ENCODE measurements at regions not wholly inside any gene's neighbourhood (a gene's known extent, or its start where the extent isn't known, plus 50 kb on each side); places are given as distances from the start of the nearest gene placed in this dataset.

DNA sequence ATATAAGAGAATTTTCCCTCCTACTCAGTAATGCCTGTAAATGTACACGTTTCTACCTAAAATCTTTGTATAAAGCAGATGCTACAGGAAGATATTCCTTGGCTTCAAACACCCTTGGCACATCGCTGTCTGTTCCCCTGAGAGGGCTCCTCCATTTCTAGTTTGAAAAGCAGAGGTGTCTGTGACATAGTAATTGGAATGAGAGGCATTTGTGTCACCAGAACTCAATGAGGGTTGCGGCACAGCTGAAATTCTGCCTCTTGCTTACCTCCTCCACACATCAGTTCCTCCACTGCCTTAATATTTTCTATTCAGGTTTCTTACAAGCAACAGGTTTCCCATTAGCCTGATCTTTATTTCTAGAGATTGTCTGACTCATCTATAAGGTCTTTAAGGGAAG lies 359.9 kb upstream of the DCC start:
- no peak overlapping the region for H3K4me3 ChIP-seq (ENCODE audit: low read depth in 1 of 2, low read length in 2 of 2)
- H3K36me3 ChIP-seq (ENCODE audit: insufficient read depth, low read length), result no peaks in the 10 kb centered on the region
- H3K27me3 ChIP-seq (ENCODE audit: insufficient read depth, low read length, poor library complexity), result no peaks in the 10 kb centered on the region
- H3K9me3 ChIP-seq (ENCODE audit: insufficient read depth, low read length, severe bottlenecking), result no peaks in the 10 kb centered on the region
- H3K27ac ChIP-seq (ENCODE audit: low read length), result no peak overlapping the region
- H2AFZ ChIP-seq (ENCODE audit: low read depth, low read length), result no peak overlapping the region
- H3K4me1 ChIP-seq (ENCODE audit: insufficient read depth, low read length), result no peaks in the 10 kb centered on the region
- H3K4me2 ChIP-seq (ENCODE audit: insufficient read depth, low read length), result no peak overlapping the region
- ATAC-seq (ENCODE audit: insufficient read depth, low read depth), result no peak
- no peak overlapping the region for H3K9ac ChIP-seq (ENCODE audit: low read depth, low read length)
- H4K20me1 ChIP-seq (ENCODE audit: insufficient read depth, low read length), result no peaks in the 10 kb centered on the region
- no peak for DNase-seq
- no peak for TF ChIP-seq EZH2 (IDR thresholded peaks at IDR 0.05; ENCODE audit: borderline replicate concordance, low read depth, low read length, severe bottlenecking)
- TF ChIP-seq, protein P1, sequence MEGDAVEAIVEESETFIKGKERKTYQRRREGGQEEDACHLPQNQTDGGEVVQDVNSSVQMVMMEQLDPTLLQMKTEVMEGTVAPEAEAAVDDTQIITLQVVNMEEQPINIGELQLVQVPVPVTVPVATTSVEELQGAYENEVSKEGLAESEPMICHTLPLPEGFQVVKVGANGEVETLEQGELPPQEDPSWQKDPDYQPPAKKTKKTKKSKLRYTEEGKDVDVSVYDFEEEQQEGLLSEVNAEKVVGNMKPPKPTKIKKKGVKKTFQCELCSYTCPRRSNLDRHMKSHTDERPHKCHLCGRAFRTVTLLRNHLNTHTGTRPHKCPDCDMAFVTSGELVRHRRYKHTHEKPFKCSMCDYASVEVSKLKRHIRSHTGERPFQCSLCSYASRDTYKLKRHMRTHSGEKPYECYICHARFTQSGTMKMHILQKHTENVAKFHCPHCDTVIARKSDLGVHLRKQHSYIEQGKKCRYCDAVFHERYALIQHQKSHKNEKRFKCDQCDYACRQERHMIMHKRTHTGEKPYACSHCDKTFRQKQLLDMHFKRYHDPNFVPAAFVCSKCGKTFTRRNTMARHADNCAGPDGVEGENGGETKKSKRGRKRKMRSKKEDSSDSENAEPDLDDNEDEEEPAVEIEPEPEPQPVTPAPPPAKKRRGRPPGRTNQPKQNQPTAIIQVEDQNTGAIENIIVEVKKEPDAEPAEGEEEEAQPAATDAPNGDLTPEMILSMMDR (IDR thresholded peaks at IDR 0.05; ENCODE audit: borderline replicate concordance, extremely low read depth, low read length, poor library complexity, severe bottlenecking), result no peak
- H3K79me2 ChIP-seq (ENCODE audit: insufficient read depth, low read length), result no peaks in the 10 kb centered on the region

DNA sequence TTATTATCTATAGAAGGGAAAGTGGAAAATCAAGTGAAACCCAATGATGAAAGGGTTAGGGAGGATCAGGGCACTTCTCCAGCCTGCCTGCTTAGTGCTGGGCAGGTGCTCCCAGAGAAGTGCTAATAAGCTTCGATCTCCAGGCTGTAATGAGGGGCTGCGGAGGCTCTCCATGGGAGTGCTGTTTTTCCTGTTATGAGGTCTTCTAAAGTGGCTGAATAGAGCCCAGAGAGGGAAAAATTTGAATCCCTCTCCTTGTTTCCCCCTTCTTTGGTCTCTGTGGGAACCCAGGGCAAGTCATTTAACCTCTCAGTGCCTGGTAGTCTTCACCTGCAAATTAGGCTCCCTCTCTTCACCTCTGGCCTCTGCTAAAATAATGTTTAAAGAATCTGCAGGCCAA lies 351.7 kb upstream of the DCC start:
- no peaks in the 10 kb centered on the region for H3K79me2 ChIP-seq (ENCODE audit: insufficient read depth, low read length)
- no peaks in the 10 kb centered on the region for H3K9me3 ChIP-seq (ENCODE audit: insufficient read depth, low read length, severe bottlenecking)
- H3K4me3 ChIP-seq (ENCODE audit: low read depth in 1 of 2, low read length in 2 of 2), result no peak overlapping the region
- no peak for ATAC-seq (ENCODE audit: insufficient read depth, low read depth)
- no peak overlapping the region for H3K4me2 ChIP-seq (ENCODE audit: insufficient read depth, low read length)
- no peak for TF ChIP-seq EZH2 (IDR thresholded peaks at IDR 0.05; ENCODE audit: borderline replicate concordance, low read depth, low read length, severe bottlenecking)
- TF ChIP-seq, protein P1 (IDR thresholded peaks at IDR 0.05; ENCODE audit: borderline replicate concordance, extremely low read depth, low read length, poor library complexity, severe bottlenecking), result no peak
- no peaks in the 10 kb centered on the region for H3K27me3 ChIP-seq (ENCODE audit: insufficient read depth, low read length, poor library complexity)
- H3K9ac ChIP-seq (ENCODE audit: low read depth, low read length), result no peak overlapping the region
- H3K4me1 ChIP-seq (ENCODE audit: insufficient read depth, low read length), result no peaks in the 10 kb centered on the region
- no peak overlapping the region for H2AFZ ChIP-seq (ENCODE audit: low read depth, low read length)
- DNase-seq, result no peak
- H3K27ac ChIP-seq (ENCODE audit: low read length), result no peak overlapping the region
- no peaks in the 10 kb centered on the region for H4K20me1 ChIP-seq (ENCODE audit: insufficient read depth, low read length)
- no peaks in the 10 kb centered on the region for H3K36me3 ChIP-seq (ENCODE audit: insufficient read depth, low read length)

DNA sequence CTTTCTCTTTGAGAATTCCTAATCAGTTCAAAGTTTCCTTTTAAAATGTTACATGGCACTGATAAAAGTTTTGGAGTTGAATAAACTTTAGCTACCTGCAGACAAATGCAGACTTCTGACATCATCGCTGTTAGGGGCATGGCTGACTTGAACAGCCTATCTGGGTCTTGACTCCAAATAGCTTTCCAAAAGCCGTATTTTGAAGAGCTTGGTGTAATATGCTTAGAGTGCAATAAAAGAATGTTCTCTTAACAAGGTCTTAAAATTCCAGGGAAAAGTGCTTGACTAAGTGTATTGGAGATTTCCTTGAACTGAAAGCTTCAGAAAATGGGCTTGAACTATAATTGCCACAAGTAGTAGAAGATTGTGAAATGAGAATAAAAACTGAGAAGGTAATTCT lies 342.9 kb upstream of the DCC start:
- Histone ChIP-seq H3K4me3 (ENCODE audit: low read depth in 1 of 2, low read length in 2 of 2) (no peak overlapping the region), H3K27me3 (ENCODE audit: insufficient read depth, low read length, poor library complexity) (no peaks in the 10 kb centered on the region), H3K79me2 (ENCODE audit: insufficient read depth, low read length) (no peaks in the 10 kb centered on the region), H3K9me3 (ENCODE audit: insufficient read depth, low read length, severe bottlenecking) (no peaks in the 10 kb centered on the region), H3K36me3 (ENCODE audit: insufficient read depth, low read length) (no peaks in the 10 kb centered on the region), H4K20me1 (ENCODE audit: insufficient read depth, low read length) (no peaks in the 10 kb centered on the region), H3K27ac (ENCODE audit: low read length) (no peak overlapping the region), H3K4me1 (ENCODE audit: insufficient read depth, low read length) (no peaks in the 10 kb centered on the region), H3K9ac (ENCODE audit: low read depth, low read length) (no peak overlapping the region), H2AFZ (ENCODE audit: low read depth, low read length) (no peak overlapping the region), H3K4me2 (ENCODE audit: insufficient read depth, low read length) (no peak overlapping the region)
- TF ChIP-seq, protein P1 (IDR thresholded peaks at IDR 0.05; ENCODE audit: borderline replicate concordance, extremely low read depth, low read length, poor library complexity, severe bottlenecking), result no peak
- TF ChIP-seq EZH2 (IDR thresholded peaks at IDR 0.05; ENCODE audit: borderline replicate concordance, low read depth, low read length, severe bottlenecking), result no peak
- no peak for ATAC-seq (ENCODE audit: insufficient read depth, low read depth)
- no peak for DNase-seq

DNA sequence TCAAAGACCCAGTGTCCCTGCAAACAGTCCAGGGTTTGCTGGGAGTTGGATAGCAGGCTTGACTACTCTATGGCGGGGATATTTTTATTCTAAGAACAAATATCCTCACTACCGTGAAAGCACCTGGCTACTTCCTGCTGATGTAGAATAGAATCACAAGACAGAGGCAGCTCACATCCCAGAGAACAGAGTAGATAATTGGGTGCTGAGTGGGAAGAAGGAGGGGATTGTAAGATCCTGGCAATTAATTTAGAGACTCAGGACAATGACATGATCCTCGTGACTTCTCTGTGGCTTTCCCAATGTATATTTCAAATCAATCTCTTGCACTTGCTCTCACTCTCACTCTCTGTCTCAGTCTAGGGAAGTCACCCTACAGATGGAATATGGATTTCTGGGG lies 341.9 kb upstream of the DCC start:
- Histone ChIP-seq H3K9me3 (ENCODE audit: insufficient read depth, low read length, severe bottlenecking) (no peaks in the 10 kb centered on the region), H4K20me1 (ENCODE audit: insufficient read depth, low read length) (no peaks in the 10 kb centered on the region), H3K4me3 (ENCODE audit: low read depth in 1 of 2, low read length in 2 of 2) (no peak overlapping the region), H2AFZ (ENCODE audit: low read depth, low read length) (no peak overlapping the region), H3K4me2 (ENCODE audit: insufficient read depth, low read length) (no peak overlapping the region), H3K36me3 (ENCODE audit: insufficient read depth, low read length) (no peaks in the 10 kb centered on the region), H3K27ac (ENCODE audit: low read length) (no peak overlapping the region), H3K79me2 (ENCODE audit: insufficient read depth, low read length) (no peaks in the 10 kb centered on the region), H3K27me3 (ENCODE audit: insufficient read depth, low read length, poor library complexity) (no peaks in the 10 kb centered on the region), H3K9ac (ENCODE audit: low read depth, low read length) (no peak overlapping the region), H3K4me1 (ENCODE audit: insufficient read depth, low read length) (no peaks in the 10 kb centered on the region)
- ATAC-seq (ENCODE audit: insufficient read depth, low read depth) (no peak), DNase-seq (no peak)
- TF ChIP-seq, protein P1 (IDR thresholded peaks at IDR 0.05; ENCODE audit: borderline replicate concordance, extremely low read depth, low read length, poor library complexity, severe bottlenecking), result no peak
- no peak for TF ChIP-seq EZH2 (IDR thresholded peaks at IDR 0.05; ENCODE audit: borderline replicate concordance, low read depth, low read length, severe bottlenecking)
